ENCODE measurements at regions not wholly inside any gene's neighbourhood (a gene's known extent, or its start where the extent isn't known, plus 50 kb on each side); places are given as distances from the start of the nearest gene placed in this dataset.

GRCh38 chr14:85223667-85224066 is 306.3 kb upstream of the FLRT2 start:
- Histone ChIP-seq H3K4me3 (ENCODE audit: low read length) (no peak overlapping the region), H3K27me3 (replicated peaks; ENCODE audit: control insufficient read depth, insufficient read depth, low read length) (no peaks in the 10 kb centered on the region), H3K4me1 (ENCODE audit: control insufficient read depth, insufficient read depth, low read length) (no peaks in the 10 kb centered on the region), H3K9ac (ENCODE audit: low read length) (no peak overlapping the region), H3K36me3 (ENCODE audit: control insufficient read depth, insufficient read depth, low read length, severe bottlenecking) (no peaks in the 10 kb centered on the region), H3K9me3 (ENCODE audit: control insufficient read depth, low read length) (no peaks in the 10 kb centered on the region)
- DNase-seq (ENCODE audit: low read depth), result no peak

- H3K27me3 ChIP-seq (replicated peaks; ENCODE audit: control insufficient read depth, insufficient read depth, low read length), result no peaks in the 10 kb centered on the region
- H3K4me1 ChIP-seq (ENCODE audit: control insufficient read depth, insufficient read depth, low read length), result no peaks in the 10 kb centered on the region
- H3K36me3 ChIP-seq (ENCODE audit: control insufficient read depth, insufficient read depth, low read length, severe bottlenecking), result no peaks in the 10 kb centered on the region
- H3K4me3 ChIP-seq (ENCODE audit: low read length), result no peak overlapping the region
- no peak overlapping the region for H3K9ac ChIP-seq (ENCODE audit: low read length)
- peak; percentile 32 for DNase-seq (ENCODE audit: low read depth)
- no peaks in the 10 kb centered on the region for H3K9me3 ChIP-seq (ENCODE audit: control insufficient read depth, low read length)
Observed at GRCh38 chr14:85224241-85224640, 305.7 kb upstream of the FLRT2 start.

DNA sequence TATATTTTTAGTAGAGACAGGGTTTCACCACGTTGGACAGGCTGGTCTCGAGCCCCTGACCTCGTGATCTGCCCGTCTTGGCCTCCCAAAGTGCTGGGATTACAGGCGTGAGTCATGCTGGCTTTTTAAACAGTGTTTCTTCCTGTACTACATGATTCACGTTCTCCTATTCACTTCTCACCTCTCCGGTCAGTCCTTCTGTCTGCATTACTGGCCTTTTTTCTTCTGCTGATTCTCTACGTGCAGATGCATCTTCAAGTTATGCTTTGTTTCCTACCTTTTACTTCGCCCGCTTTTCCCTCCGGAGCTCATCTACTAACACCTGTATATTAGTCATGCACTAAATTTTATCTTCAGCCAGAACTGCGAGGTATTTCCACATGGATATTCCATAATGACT is 296.2 kb upstream of the FLRT2 start:
- DNase-seq (ENCODE audit: low read depth), result no peak
- Histone ChIP-seq H3K36me3 (ENCODE audit: control insufficient read depth, insufficient read depth, low read length, severe bottlenecking) (no peaks in the 10 kb centered on the region), H3K4me1 (ENCODE audit: control insufficient read depth, insufficient read depth, low read length) (no peaks in the 10 kb centered on the region), H3K9ac (ENCODE audit: low read length) (no peak overlapping the region), H3K4me3 (ENCODE audit: low read length) (no peak overlapping the region), H3K27me3 (replicated peaks; ENCODE audit: control insufficient read depth, insufficient read depth, low read length) (no peaks in the 10 kb centered on the region), H3K9me3 (ENCODE audit: control insufficient read depth, low read length) (no peaks in the 10 kb centered on the region)

DNA sequence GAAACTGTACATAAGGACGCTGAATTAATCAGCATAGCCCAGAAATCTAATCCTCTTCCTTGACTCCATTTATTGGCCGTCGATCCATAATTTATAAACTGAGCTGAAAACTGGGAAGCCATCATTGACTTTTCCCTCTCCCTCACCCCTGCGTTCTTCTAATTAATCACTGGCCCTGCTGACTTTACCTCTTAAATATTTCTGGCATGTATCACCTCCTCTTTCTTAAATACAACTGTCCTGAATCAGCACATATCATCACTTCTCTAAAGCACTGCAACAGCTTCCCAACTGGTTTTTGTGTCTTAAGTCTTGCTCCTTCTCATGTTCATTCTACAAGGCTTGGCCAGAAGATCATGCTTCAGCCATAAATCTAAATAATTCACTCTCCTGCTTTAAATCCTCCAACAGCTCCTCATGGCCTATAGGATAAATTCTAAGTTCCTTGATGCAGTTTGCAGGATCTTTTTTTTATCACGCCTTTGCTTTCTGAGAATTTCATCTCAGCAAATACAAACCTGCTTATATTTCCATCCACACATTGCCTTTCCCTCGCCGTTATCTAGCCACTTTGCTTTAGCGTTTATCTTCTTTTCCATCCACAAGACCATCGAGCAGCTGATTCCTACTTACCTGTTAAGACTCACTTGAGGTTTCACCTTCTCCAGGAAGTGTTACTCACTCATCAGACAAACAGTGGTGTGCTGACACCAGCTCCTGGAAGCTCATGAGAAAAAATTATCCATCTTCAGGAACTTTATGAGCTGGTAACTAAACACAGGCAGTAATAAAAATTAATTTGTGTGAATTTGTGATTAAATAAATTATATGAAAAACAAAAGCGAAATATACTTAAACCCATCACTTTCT is 295.6 kb upstream of the FLRT2 start:
- no peaks in the 10 kb centered on the region for H3K27me3 ChIP-seq (replicated peaks; ENCODE audit: control insufficient read depth, insufficient read depth, low read length)
- H3K4me3 ChIP-seq (ENCODE audit: low read length), result no peak overlapping the region
- H3K4me1 ChIP-seq (ENCODE audit: control insufficient read depth, insufficient read depth, low read length), result no peaks in the 10 kb centered on the region
- no peak for DNase-seq (ENCODE audit: low read depth)
- H3K36me3 ChIP-seq (ENCODE audit: control insufficient read depth, insufficient read depth, low read length, severe bottlenecking), result no peaks in the 10 kb centered on the region
- H3K9me3 ChIP-seq (ENCODE audit: control insufficient read depth, low read length), result no peaks in the 10 kb centered on the region
- no peak overlapping the region for H3K9ac ChIP-seq (ENCODE audit: low read length)

DNA sequence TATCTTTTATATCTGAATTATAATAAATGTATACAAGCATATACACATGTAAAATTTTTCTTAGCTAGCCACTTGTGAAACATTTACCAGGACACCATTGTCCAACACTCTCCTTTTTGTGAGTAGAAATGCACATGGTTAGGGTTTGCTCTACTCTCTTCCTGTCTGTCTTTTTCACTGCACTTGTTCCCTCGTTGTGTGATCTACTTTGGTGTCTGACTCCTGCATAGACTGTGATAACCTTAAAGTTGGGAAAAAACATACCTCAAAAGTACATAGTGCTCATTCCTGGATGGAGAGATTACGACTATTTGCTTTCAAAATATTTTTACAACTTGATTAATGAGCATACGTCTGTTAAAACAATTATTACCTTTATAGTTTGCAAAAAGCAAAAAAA is 294.1 kb upstream of the FLRT2 start:
- DNase-seq (ENCODE audit: low read depth), result no peak
- Histone ChIP-seq H3K27me3 (replicated peaks; ENCODE audit: control insufficient read depth, insufficient read depth, low read length) (no peaks in the 10 kb centered on the region), H3K9me3 (ENCODE audit: control insufficient read depth, low read length) (no peaks in the 10 kb centered on the region)

GRCh38 chr14:85236296-85236695 is 293.6 kb upstream of the FLRT2 start:
- peaks cover 5% of the 10 kb centered on the region for H3K4me1 ChIP-seq (ENCODE audit: control insufficient read depth, insufficient read depth, low read length)

More for the DNA sequence above, 294.1 kb upstream of the FLRT2 start:
- peaks cover 1% of the 10 kb centered on the region for H3K4me1 ChIP-seq (ENCODE audit: control insufficient read depth, insufficient read depth, low read length)
- H3K36me3 ChIP-seq (ENCODE audit: control insufficient read depth, insufficient read depth, low read length, severe bottlenecking), result no peaks in the 10 kb centered on the region
- no peak overlapping the region for H3K9ac ChIP-seq (ENCODE audit: low read length)
- no peak overlapping the region for H3K4me3 ChIP-seq (ENCODE audit: low read length)

GRCh38 chr14:85239791-85240190 is 290.2 kb upstream of the FLRT2 start:
- no peaks in the 10 kb centered on the region for H3K36me3 ChIP-seq (ENCODE audit: control insufficient read depth, insufficient read depth, low read length, severe bottlenecking)
- DNase-seq (ENCODE audit: low read depth), result no peak
- no peak overlapping the region for H3K4me3 ChIP-seq (ENCODE audit: low read length)
- H3K4me1 ChIP-seq (ENCODE audit: control insufficient read depth, insufficient read depth, low read length), result peaks cover 12% of the 10 kb centered on the region
- no peaks in the 10 kb centered on the region for H3K27me3 ChIP-seq (replicated peaks; ENCODE audit: control insufficient read depth, insufficient read depth, low read length)
- H3K9ac ChIP-seq (ENCODE audit: low read length), result no peak overlapping the region
- H3K9me3 ChIP-seq (ENCODE audit: control insufficient read depth, low read length), result no peaks in the 10 kb centered on the region

More at GRCh38 chr14:85236296-85236695, 293.6 kb upstream of the FLRT2 start:
- H3K9me3 ChIP-seq (ENCODE audit: control insufficient read depth, low read length), result no peaks in the 10 kb centered on the region
- H3K4me3 ChIP-seq (ENCODE audit: low read length), result no peak overlapping the region
- no peak overlapping the region for H3K9ac ChIP-seq (ENCODE audit: low read length)
- DNase-seq (ENCODE audit: low read depth), result no peak
- H3K36me3 ChIP-seq (ENCODE audit: control insufficient read depth, insufficient read depth, low read length, severe bottlenecking), result no peaks in the 10 kb centered on the region
- H3K27me3 ChIP-seq (replicated peaks; ENCODE audit: control insufficient read depth, insufficient read depth, low read length), result no peaks in the 10 kb centered on the region

DNA sequence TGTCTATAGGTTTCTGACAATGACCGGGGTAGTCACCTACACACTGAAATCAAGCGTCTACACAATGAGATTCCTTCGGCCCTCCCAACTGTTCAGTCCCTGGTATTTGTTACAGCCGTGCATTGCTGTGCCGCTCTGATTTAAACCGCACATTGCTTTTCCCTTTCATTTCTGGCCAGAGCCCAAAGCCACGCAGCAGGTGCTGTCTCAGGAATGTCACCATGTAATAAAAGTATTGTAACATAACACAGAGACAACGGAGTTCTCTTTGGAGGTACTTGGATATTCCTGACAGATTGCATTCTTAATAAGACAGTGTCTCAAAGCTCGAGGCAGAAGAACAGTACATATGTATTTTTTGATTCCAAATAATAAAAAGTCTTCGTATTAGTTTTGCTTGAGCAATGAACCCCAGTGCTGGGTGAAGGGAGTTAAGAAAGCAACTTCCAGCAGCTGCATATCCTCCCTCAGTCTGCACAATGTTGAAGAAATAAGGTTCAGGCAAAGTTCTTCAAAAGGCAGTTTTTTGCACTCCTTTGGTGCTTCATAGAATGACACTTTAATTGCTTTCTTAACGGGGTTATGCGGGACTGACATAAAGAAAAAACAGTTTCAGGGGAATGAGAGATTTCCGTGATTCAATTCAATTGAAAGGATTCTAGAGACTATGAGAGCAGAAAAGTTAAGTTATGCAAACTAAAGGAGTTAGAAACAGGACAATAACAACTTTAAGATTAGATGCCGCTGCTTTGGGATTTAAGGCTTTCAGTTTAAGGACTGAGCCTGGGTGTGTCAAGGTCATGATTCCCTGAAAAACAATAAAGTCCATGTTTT is 288.7 kb upstream of the FLRT2 start:
- no peaks in the 10 kb centered on the region for H3K27me3 ChIP-seq (replicated peaks; ENCODE audit: control insufficient read depth, insufficient read depth, low read length)
- no peak overlapping the region for H3K9ac ChIP-seq (ENCODE audit: low read length)
- H3K36me3 ChIP-seq (ENCODE audit: control insufficient read depth, insufficient read depth, low read length, severe bottlenecking), result no peaks in the 10 kb centered on the region
- H3K4me1 ChIP-seq (ENCODE audit: control insufficient read depth, insufficient read depth, low read length), result peaks cover 12% of the 10 kb centered on the region
- no peaks in the 10 kb centered on the region for H3K9me3 ChIP-seq (ENCODE audit: control insufficient read depth, low read length)
- peak overlapping the region; percentile 56 for H3K4me3 ChIP-seq (ENCODE audit: low read length)
- no peak for DNase-seq (ENCODE audit: low read depth)

- H3K27me3 ChIP-seq (replicated peaks; ENCODE audit: control insufficient read depth, insufficient read depth, low read length), result no peaks in the 10 kb centered on the region
- no peak overlapping the region for H3K4me3 ChIP-seq (ENCODE audit: low read length)
- H3K4me1 ChIP-seq (ENCODE audit: control insufficient read depth, insufficient read depth, low read length), result peaks cover 12% of the 10 kb centered on the region
- no peak overlapping the region for H3K9ac ChIP-seq (ENCODE audit: low read length)
- H3K36me3 ChIP-seq (ENCODE audit: control insufficient read depth, insufficient read depth, low read length, severe bottlenecking), result no peaks in the 10 kb centered on the region
- H3K9me3 ChIP-seq (ENCODE audit: control insufficient read depth, low read length), result no peaks in the 10 kb centered on the region
- no peak for DNase-seq (ENCODE audit: low read depth)
Observed at GRCh38 chr14:85242666-85243065, 287.3 kb upstream of the FLRT2 start.

DNA sequence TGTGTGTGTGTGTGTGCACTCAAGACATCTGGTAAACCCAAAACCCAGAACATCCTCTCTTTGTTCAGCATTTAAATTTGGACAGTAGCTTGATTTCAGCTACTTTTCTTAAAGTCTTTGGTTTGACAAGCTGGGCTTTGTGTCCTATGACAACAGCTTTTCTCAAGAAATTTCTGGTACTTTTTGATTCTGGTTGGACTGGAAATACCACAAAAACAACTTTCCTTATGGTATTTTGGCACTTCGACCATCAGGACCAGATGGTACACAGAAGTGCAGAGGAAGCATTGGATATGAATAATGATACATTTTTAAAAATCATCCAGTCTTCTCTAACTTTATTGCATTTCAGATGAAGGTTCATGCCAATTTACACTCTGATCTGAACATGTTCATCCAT is 286.6 kb upstream of the FLRT2 start:
- no peak overlapping the region for H3K9ac ChIP-seq (ENCODE audit: low read length)
- DNase-seq (ENCODE audit: low read depth), result no peak
- H3K36me3 ChIP-seq (ENCODE audit: control insufficient read depth, insufficient read depth, low read length, severe bottlenecking), result no peaks in the 10 kb centered on the region
- peaks cover 12% of the 10 kb centered on the region for H3K4me1 ChIP-seq (ENCODE audit: control insufficient read depth, insufficient read depth, low read length)
- H3K27me3 ChIP-seq (replicated peaks; ENCODE audit: control insufficient read depth, insufficient read depth, low read length), result no peaks in the 10 kb centered on the region
- no peak overlapping the region for H3K4me3 ChIP-seq (ENCODE audit: low read length)
- H3K9me3 ChIP-seq (ENCODE audit: control insufficient read depth, low read length), result no peaks in the 10 kb centered on the region

DNA sequence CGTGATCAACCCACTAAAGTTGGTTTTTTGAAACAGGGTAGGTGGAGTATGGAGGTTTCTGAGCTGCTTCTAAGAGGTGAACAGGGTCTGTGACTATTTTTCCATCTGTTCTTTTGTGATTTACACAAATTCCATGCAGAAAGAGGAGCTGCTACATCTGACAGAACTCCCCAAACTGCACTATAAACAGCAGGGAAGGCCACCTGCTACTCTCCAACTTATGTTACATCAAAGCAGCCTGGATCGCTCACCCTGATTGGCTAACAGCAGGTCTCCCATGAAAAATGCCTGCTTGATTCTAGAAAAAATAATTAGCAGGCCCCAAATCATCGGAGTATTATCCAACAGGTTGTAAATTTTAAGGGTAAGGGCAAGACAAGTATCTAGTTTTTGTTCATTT is 282.9 kb upstream of the FLRT2 start:
- H3K9ac ChIP-seq (ENCODE audit: low read length), result no peak overlapping the region
- H3K27me3 ChIP-seq (replicated peaks; ENCODE audit: control insufficient read depth, insufficient read depth, low read length), result no peaks in the 10 kb centered on the region
- no peaks in the 10 kb centered on the region for H3K9me3 ChIP-seq (ENCODE audit: control insufficient read depth, low read length)
- peaks cover 12% of the 10 kb centered on the region for H3K4me1 ChIP-seq (ENCODE audit: control insufficient read depth, insufficient read depth, low read length)
- no peak for DNase-seq (ENCODE audit: low read depth)
- no peaks in the 10 kb centered on the region for H3K36me3 ChIP-seq (ENCODE audit: control insufficient read depth, insufficient read depth, low read length, severe bottlenecking)
- H3K4me3 ChIP-seq (ENCODE audit: low read length), result no peak overlapping the region

All from adipocyte (in vitro differentiated cells).